BE2C (cell line): ENCODE measurements at regions not wholly inside any gene's neighbourhood (a gene's known extent, or its start where the extent isn't known, plus 50 kb on each side); places are given as distances from the start of the nearest gene placed in this dataset.

Source experiments
- DNase-seq: peaks from one replicate; pipeline ENCODE4 v3.0.0-alpha.2; 2020
- H3K27me3 ChIP-seq: fragments of 250-450 bp; sonication (Bioruptor Pico); 2 replicates; pipeline ENCODE4 v1.5.1; 2020; ENCODE audit warnings: mild to moderate bottlenecking
- H3K36me3 ChIP-seq: fragments of 250-450 bp; sonication (Bioruptor Pico); 2 replicates; pipeline ENCODE4 v1.5.1; 2020; ENCODE audit warnings: mild to moderate bottlenecking
- H3K4me1 ChIP-seq: fragments of 250-450 bp; sonication (Bioruptor Pico); 2 replicates; pipeline ENCODE4 v1.5.1; 2020
- H3K4me3 ChIP-seq: 2 replicates; pipeline ENCODE4 v1.5.1; 2011; ENCODE audit warnings: low read depth, low read length
- H3K9me3 ChIP-seq: fragments of 250-450 bp; sonication (Bioruptor Pico); 2 replicates; pipeline ENCODE4 v1.5.1; 2020
- CTCF ChIP-seq: IDR thresholded peaks from 2 replicates; pipeline ENCODE4 v1.5.1; 2012; ENCODE audit warnings: mild to moderate bottlenecking, low read depth, low read length

- Histone ChIP-seq H3K4me1 (no peaks in the 10 kb centered on the region), H3K4me3 (no peak overlapping the region), H3K27me3 (no peaks in the 10 kb centered on the region), H3K36me3 (no peaks in the 10 kb centered on the region), H3K9me3 (no peaks in the 10 kb centered on the region)
- no peak for TF ChIP-seq CTCF
- no peak for DNase-seq
These were observed 348.5 kb upstream of the TBX3 start for GRCh38 chr12:115032521-115032920.

GRCh38 chr12:115030017-115030416 lies 346.0 kb upstream of the TBX3 start:
- Histone ChIP-seq H3K27me3 (no peaks in the 10 kb centered on the region), H3K4me3 (no peak overlapping the region), H3K36me3 (no peaks in the 10 kb centered on the region), H3K9me3 (no peaks in the 10 kb centered on the region), H3K4me1 (no peaks in the 10 kb centered on the region)
- TF ChIP-seq CTCF: no peak
- DNase-seq: no peak

GRCh38 chr12:115024531-115024930 lies 340.6 kb upstream of the TBX3 start:
- no peak for DNase-seq
- H3K4me3 ChIP-seq: no peak overlapping the region

GRCh38 chr12:115023279-115024265 lies 339.6 kb upstream of the TBX3 start:
- Histone ChIP-seq H3K9me3 (no peaks in the 10 kb centered on the region), H3K4me3 (no peak overlapping the region), H3K27me3 (no peaks in the 10 kb centered on the region), H3K36me3 (no peaks in the 10 kb centered on the region; the same call in 1 of the 2 replicates), H3K4me1 (no peaks in the 10 kb centered on the region)
- no peak for DNase-seq
- TF ChIP-seq CTCF: no peak

More at GRCh38 chr12:115024531-115024930, 340.6 kb upstream of the TBX3 start:
- Histone ChIP-seq H3K4me1 (no peaks in the 10 kb centered on the region), H3K9me3 (no peaks in the 10 kb centered on the region), H3K27me3 (no peaks in the 10 kb centered on the region), H3K36me3 (no peaks in the 10 kb centered on the region)
- TF ChIP-seq CTCF: no peak

GRCh38 chr12:115020091-115020490 lies 336.1 kb upstream of the TBX3 start:
- TF ChIP-seq CTCF: no peak
- Histone ChIP-seq H3K9me3 (no peaks in the 10 kb centered on the region), H3K27me3 (no peaks in the 10 kb centered on the region), H3K4me1 (peaks cover 4% of the 10 kb centered on the region; the same call in 1 of the 2 replicates), H3K36me3 (peaks cover 5% of the 10 kb centered on the region; the same call in 1 of the 2 replicates), H3K4me3 (no peak overlapping the region)
- DNase-seq: no peak

GRCh38 chr12:115017346-115017745 lies 333.4 kb upstream of the TBX3 start:
- no peaks in the 10 kb centered on the region for H3K9me3 ChIP-seq
- H3K4me3 ChIP-seq: no peak overlapping the region
- H3K4me1 ChIP-seq: peaks cover 24% of the 10 kb centered on the region
- no peak for TF ChIP-seq CTCF
- DNase-seq: no peak
- no peaks in the 10 kb centered on the region for H3K27me3 ChIP-seq
- peaks cover 5% of the 10 kb centered on the region; the same call in 1 of the 2 replicates for H3K36me3 ChIP-seq
